ENCODE measurements at regions not wholly inside any gene's neighbourhood (a gene's known extent, or its start where the extent isn't known, plus 50 kb on each side); places are given as distances from the start of the nearest gene placed in this dataset.

DNA sequence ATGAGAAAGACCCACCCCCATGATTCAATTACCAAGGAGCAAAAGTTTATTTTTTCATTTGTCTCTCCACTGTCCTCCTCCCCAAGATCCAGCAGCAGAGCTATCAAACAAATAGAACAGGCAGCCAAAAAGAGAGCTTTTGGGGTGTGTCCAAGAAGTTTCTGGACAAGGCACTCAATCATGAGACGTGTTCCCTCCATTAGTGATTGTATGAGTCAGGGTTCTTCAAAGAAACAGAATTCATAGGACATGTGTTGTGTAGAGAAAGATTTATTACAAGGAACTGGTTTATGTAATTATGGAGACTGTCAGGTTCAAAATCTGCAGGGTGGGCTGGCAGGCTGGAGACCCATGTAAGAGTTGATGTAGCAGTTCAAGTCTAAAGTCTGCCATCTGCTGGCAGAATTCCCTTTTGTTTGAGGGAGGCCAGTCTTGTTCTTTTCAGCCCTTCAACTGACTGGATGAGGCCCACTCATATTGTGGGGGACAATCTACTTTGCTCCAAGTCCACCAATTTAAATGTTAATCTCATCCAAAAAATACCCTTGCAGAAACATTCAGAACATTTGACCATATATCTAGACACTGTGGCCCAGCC is 248.1 kb upstream of the OPRM1 start:
- DNase-seq (ENCODE audit: low read depth, low spot score) = no peak

DNA sequence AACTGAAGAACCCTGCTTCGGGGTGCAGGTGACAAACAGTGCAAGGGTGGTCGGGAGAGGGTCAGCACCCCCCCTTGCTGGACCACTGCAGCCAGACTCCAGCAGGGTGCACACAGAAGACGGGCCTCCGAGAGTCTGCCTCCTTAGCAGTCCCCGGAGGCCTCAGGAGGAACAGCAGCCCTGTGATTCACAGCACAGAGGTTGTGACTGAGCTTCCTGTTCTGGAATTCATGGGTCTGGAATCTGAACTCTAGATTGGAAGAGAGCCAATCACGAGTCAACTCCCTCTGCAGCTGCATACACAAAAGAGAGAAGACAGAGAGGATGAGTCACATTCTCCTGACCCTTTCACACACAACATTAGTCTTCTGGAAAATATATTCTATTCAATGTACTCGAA is 249.0 kb upstream of the OPRM1 start:
- no peak for DNase-seq (ENCODE audit: low read depth, low spot score)

DNA sequence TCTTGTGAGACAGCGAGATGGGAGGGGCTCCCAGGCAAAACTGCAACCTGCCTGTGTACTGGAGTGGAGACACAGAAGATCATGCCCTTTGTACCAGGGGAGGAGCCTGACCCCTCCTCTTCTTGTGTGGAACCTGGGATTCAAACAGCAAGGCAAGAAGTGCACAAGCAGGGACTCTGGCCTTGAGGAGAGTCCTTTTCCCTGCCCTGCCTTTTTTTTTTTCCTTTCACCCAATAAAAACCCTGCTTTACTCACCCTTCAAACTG is 251.8 kb upstream of the OPRM1 start:
- DNase-seq (ENCODE audit: low read depth, low spot score) = no peak

DNA sequence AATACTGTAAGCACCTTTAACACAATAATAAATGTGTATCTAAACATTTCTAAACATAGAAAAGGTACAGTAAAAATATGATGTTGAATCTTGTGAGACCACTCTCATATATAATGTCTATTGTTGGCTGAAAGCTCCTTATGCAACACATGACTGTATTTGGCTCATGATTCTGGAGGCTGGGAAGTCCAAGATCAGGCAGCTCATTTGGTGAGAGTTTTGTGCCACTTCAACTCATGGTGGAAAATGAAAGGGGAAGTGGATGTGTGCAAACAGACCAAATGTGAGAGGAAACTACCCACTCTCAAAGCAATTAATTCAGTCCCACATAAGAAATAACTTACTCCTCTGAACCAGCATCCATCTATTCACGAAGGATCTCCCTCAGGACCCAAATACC is 257.7 kb upstream of the OPRM1 start:
- no peak for DNase-seq (ENCODE audit: low read depth, low spot score)

DNA sequence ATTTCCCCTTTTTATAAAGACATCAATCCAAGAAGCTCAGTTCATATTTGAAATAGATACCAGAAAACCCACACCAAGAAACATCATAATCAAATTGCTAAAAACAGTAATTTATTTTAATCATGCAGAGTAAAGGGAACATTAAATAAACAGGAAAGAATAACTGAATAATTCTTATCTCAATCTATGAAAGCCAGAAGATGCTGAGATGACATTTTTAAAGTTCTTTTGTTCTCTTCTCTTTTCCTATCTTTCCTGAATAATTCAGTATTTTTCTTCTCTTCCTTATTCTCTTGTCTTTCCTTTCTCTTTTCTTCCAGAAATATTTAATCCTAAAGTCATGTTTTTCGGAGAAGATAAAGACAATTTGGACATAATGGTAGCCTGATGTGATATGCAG is 259.0 kb upstream of the OPRM1 start:
- no peak for DNase-seq (ENCODE audit: low read depth, low spot score)

DNA sequence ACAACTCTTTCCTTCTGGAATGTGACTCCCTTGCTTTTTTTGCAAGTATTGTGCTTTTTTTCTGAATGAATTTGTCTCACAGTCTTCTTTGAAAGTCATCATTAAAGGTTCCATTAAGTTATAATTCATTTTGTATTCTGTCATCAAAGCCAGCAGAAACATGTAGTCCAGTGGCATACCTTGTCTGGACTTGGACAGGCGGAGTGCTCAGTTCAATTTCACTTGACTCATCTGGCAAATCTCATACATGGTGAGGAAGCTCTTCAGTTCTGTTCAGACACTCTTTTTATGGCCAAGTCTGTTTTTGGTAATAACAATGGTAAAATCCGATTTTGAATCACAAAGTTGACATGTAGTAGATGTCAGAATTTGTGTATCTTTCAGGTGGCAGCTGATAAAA is 260.8 kb upstream of the OPRM1 start:
- DNase-seq (ENCODE audit: low read depth, low spot score) = no peak

DNA sequence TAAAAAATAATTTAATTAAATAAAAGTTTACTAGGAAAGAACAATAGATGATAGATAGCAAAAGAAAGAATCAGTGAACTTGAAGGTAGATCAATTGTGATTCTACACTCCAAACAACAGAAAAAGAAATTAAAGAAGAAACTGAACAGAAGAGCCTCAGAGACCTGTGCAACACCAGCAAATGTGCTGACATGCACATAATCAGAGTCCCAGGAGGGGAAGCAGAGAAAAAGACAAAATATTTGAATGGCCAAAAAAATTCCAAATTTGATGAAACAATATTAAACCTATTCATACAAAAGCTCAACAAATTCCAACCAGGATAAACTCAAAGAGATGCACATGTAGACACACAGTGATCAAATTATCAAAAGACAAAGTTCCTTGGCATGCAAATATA is 267.5 kb upstream of the OPRM1 start:
- DNase-seq (ENCODE audit: low read depth, low spot score) = no peak

DNA sequence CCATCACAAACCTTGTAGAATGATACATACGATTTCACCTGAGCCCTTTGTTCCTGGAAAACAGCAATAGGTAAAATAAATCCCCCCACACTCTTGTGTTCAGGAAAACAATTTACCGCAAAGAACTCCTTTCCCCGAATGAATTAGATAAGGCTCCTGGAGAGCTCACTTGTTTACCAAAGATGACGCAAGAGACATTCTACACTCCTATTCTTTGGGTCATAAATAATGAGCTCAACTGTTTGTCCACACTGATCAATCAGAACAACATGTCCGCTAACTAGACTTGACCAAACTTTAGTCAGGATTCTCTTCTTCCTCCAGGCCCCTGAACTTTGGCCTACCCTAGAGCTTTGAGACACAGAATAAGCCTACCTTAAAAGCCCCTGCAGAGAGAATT is 271.9 kb upstream of the OPRM1 start:
- DNase-seq (ENCODE audit: low read depth, low spot score) = no peak

DNA sequence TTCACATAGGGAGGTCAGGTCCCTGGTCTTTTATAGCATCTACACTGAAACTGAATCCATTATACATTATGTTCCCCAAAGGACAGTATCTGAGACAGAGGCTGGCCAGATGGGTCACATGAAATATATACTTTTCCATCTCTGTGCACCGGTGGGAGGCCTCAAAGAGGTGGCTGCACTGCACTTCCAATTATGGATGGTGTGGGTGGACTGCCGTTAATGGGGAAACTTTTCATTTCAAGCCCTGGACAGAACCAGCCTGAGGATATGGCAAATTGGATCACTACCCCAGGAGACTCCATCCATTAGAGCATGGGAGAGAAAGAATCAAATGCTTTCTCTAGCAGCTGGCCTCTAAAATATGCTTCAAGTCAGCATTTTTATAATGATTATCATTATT is 280.5 kb upstream of the OPRM1 start:
- DNase-seq (ENCODE audit: low read depth, low spot score) = no peak

DNA sequence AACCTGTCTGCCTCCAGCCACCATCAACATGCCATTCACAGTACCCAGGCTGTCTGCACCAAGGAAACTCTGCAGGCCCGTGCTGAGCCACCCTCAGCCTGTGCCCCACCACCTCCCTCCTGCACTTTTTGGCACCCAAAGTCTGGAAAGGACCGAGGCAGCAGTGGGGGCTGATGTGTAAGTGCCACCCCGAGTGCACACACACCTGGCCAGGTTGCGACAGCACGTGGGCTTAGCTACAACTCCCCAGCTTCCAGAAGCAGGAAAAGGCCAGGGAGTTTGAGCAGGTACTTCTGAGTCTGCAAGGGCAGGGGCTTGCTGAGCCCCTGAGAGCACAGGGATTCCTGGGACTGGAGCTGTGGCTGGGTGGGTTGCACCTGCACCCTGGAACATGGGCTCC is 303.3 kb upstream of the OPRM1 start:
- no peak for DNase-seq (ENCODE audit: low read depth, low spot score)

DNA sequence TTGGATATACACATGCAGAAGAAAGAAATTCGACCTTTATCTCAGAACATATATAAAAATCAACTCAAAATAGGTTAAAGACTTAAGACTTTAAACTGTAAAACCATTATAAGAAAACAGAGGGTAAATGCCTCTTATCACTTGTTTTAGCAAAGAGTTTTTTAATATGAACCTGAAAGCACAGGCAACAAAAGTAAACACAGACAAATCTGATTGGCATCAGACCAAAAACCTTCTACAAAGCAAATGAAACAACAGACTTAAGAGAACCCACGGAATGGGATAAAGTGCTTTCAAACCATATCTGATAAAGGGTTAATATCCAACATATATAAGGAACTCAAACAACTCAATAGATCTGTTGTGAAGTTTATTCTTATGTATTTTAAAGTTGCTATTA is 309.9 kb upstream of the OPRM1 start:
- no peak for DNase-seq (ENCODE audit: low read depth, low spot score)

DNA sequence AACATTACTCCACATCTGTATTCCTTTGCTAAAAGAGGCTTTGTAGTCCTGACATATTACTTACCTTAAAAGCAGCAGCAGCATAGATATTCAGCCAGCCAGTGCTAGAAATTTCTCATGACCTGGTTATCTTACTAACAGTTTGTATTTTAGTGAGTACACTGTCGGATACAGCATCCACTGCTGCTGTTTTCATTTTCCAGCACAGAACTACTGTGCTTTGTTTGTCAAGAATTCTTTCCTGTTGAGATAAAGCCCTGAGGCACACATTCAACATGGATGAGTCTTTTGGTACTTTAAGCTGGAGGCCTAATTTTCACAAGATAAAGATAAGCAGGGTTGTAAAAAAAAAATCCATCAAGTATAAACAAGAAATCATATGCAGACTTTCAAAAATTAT is 311.2 kb upstream of the OPRM1 start:
- DNase-seq (ENCODE audit: low read depth, low spot score) = no peak

DNA sequence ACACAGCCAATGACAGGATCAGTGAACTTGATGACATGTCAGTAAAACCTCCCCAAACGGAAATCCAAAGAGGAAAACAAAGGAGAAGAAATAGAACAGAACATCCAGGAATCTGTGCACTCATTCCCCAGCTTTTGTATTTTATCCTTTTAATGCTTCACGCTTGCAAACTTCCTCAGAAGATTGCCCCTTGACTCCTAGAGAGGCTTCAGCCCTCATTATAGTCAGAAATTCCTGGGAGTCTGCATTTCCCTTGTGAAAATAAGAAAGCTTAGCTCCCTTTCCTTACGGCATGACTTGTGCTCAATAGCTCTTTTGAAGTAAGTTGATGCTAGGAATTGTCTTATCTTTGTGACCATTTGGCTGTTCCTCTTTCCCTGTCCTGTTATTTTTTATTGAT is 313.6 kb upstream of the OPRM1 start:
- DNase-seq (ENCODE audit: low read depth, low spot score) = no peak

DNA sequence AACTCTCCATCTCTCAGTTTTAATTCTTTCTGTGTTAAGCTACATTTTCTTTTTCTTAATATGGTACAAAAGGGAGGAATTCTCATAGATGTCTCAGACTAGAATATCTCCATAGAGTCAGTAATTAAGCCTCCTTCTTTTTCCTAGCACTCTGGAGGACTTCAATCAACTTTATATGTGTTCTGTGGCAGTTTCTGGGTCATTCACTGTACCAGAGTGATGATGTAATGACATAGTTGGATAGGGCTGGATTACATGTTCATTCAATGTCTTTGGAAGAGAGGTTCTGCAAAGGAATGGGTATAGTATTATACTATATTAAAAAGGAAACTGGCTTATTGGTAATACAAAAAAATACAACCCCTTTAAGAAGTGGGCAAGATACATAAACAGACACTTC is 318.3 kb upstream of the OPRM1 start:
- no peak for DNase-seq (ENCODE audit: low read depth, low spot score)

DNA sequence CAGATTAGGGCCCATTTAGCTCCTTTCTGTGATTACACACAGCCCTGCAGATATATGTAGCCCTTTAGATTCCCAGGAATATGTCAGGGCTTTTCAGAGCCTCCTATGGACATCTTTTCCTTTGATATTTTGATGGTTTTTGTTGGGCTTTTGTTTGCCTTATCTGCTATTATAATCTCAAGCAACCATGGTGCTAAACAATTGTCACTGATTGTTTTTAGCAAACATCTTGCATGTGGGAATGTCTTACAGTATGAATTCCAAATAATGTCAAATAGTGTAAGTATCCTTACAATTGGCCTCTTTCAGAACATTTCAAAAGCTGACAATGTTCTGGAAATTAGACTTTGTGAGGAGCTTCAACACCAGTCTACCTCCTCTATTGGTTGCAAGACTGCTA is 333.6 kb upstream of the OPRM1 start:
- no peak for DNase-seq (ENCODE audit: low read depth, low spot score)

DNA sequence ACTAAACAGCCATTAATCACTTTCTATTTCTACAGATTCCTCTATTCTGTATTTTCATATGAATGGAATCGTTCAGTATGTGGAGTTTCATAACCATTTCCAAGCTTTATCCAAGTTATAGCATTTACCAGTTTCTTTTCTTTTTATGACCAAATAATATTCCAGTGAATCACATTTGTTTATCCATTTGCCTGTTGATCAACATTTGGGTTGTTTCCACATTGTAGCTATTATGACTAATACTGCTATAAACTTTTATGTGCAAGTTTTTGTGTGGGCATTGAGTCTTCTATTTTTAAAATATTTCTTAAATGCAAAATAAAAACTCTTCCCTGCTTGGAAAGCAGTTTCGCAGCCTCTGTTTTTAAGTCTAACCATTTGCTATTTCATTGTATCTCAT is 336.4 kb upstream of the OPRM1 start:
- no peak for DNase-seq (ENCODE audit: low read depth, low spot score)

DNA sequence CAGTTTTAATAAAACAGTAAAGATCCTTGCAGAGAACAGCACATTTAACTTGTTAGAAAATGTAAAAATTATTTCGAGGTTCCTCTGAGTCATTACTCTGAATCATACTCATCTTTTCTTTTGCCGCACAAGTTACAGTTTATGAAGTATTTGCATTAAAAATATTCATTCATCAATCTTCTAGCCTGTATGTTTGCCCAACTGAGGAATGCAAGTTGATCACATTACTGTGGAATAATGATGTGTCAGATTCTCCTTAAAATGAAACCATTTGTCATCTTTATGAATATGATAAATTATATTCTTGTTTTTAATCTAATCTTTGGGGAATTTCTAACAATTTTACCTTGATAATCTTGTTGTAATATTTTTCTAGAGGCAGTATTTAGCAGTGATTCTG is 340.4 kb upstream of the OPRM1 start:
- no peak for DNase-seq (ENCODE audit: low read depth, low spot score)

DNA sequence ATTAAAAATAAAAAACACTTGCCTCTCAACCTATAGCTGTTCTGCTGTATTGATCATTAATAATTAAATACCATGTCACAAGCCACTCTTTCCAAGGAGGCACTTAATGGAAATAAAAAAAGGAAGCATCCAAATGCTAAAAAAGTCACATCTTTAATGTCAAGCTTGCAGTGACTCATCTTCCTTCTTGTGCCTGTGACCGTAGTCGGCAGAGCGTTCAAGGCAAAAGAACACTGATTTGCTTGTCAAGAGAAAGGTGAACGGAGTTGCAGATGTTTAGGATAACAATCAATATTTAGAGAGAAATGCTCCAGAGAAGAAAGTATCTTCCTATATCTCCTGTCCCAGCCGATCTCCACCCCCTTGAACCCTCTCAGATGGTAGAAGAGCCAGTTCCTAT is 341.0 kb upstream of the OPRM1 start:
- DNase-seq (ENCODE audit: low read depth, low spot score) = no peak

DNA sequence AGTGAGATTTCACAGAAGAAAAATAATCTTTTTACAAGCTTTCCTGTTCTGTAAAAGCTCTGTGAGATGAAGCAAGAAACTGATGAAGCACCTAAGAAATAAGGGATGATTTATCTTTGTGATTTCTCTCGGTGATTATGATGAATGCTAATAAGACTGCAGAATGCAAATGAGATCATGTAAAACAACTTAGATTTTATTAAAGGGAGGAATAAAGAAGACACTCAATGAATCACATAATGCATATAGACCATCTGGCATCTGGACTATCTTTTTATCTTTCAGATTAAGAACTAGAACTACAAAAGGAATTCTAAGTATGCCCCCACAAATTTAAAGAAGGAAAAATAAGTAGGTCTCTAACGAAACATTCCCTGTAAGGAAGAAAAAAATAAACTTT is 361.5 kb upstream of the OPRM1 start:
- DNase-seq (ENCODE audit: low read depth, low spot score) = no peak

DNA sequence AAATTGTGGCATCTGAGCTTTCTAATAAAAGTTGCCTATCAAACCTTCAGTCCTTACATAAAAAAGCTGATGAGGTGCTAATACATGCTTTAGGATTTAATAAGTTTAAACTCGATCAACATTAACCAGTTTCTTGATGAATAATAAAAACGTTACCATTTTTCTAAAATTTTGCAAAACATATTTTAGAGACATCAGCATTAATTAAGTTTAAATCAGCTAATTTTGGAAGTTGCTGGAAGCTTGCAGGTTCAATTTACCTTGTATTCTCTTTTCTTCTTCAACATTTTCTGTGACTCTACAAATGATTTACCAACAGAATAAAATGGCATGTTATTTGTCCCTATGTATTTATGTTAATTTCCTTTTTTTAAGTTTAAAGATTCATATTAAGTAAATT is 365.3 kb upstream of the OPRM1 start:
- DNase-seq (ENCODE audit: low read depth, low spot score) = no peak

DNA sequence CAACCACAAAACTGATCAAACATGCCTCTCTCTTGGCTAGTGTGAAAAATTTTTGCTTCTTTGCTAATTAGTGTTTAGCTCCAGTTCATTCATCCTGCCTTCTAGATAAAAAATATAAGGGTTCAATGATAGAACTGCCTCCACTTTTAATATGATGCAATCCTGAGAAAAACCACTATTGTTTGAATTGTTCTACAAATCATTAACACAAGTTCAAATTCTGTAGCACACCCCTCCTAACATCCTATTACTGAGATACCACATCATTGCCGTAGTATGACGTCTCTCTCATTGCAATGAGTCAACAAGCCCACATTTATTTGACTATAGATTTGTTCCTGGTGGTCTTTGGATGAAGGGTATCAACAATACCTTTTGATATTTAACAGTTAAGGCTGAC is 365.8 kb upstream of the OPRM1 start:
- no peak for DNase-seq (ENCODE audit: low read depth, low spot score)

DNA sequence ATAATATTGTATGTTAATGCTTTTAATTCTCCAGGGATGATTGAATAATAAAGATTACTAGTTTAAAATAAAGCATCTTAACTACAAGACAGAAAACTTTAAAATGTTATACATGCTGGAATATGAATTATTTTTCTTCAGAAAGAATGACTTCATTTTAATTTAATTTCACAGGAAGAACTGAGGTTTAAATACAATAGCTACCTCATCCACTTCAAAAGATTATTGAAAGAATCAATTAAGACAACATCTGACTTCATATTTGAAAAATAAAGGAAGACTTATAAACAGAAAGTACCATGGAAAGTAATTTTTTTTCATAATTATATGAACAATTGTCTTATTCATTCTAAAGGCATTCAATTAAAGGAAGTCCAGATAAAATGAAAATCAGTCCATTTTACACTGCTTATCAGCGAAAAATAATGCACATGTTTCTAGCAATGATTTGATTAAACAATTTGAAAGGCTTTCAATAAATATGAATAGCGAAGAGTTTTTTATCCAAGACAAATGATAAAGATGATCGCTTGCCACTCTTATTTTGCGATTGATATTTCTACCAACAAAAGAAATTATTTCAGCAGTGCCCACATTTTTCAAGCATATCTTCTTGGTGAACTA is 368.5 kb upstream of the OPRM1 start:
- no peak for DNase-seq (ENCODE audit: low read depth, low spot score)

DNA sequence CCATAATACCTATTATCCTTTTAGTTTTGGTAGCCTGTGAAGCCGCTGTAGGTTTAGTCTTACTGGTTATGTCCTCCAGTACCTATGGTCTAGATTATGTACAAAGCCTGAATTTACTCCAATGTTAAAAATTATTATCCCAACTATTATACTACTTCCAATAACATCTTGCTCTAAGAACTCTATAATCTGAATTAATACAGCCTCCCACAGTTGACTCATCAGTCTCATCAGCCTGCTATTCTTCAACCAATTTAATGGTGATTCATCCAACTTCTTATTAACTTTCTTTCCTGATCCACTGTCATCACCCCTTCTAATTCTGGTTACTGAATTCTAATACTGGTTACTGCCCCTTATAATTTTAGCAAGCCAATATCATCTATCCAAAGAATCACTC is 370.3 kb upstream of the OPRM1 start:
- no peak for DNase-seq (ENCODE audit: low read depth, low spot score)

DNA sequence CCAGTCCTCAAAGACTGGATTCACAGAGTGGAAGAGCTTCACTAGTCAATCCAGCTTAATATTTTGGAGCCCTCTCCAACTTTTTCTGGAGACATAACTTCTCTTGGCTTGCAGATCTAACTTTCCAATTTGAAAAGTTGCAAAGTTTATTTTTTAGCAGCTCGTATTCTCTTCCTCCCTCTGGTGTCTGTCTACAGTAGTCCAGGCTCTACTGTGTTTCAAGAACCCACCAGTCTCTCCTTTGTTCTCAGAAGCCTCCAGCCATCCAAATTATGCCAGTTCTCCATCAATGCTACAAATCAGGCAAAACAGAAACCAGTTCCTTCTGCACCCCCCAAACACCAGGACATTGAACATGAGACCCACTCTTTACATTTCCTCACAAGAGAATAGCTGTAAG is 376.1 kb upstream of the OPRM1 start:
- no peak for DNase-seq (ENCODE audit: low read depth, low spot score)
